Dermis microvascular lymphatic vessel endothelial cell (primary cell): ENCODE measurements at regions not wholly inside any gene's neighbourhood (a gene's known extent, or its start where the extent isn't known, plus 50 kb on each side); places are given as distances from the start of the nearest gene placed in this dataset.

Experiments
- DNase-seq, 2 donors: peaks; one replicate each; pipeline versions ENCODE4 v3.0.0 to v3.0.0-alpha.2; 2010; ENCODE audit warnings: low read depth in 2 of 2

- DNase-seq = no peak
Measured at GRCh38 chr6:147127587-147127986, 76.6 kb upstream of the STXBP5 start.

- no peak for DNase-seq
Measured at GRCh38 chr6:147128056-147128455, 76.2 kb upstream of the STXBP5 start.

DNA sequence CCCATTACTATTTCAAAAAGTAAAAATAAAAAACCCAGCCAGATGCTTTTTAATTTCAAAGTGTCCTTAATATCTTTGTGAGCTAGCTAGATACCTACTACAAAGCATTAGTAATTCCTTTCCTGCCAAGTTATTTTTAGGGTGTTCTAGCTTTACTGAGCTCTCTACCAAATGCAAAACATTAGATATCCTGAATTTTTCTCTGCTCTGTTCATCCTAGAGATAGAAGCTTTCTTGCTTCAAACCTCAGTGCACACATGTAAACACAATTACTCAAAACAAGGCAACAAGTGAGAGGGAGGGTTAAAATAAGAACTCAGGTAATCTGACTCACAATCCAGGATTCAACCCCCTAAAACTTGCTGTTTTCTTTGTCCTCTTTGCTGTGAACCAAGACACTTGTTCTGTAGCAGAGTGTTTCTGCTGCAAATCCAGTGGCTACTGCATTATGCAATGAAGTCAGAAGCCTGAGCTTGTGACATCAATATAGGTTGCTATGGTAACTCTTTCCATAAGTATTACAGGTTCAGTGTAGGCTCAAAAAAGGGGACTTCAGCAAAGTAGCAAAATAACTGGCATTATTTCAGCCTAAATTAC is 72.6 kb upstream of the STXBP5 start:
- DNase-seq = no peak

GRCh38 chr6:147132889-147133288 is 71.3 kb upstream of the STXBP5 start:
- DNase-seq = no peak

DNA sequence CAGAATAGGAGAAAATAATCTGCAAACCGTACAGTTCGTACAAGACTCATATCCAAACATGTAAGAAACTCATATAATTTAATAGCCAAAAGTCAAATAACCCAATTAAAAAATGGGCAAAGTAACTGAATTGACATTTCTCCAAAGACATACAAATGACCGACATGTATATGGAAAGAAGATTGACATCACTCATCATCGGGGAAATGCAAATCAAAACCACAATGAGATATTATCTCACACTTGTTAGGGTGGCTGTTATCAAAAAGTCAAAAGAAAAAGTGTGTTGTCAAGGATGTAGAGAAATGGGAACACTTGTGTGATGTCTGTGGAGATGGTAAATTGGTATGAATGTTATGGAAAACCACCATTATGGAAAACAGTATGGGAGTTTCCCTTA is 70.5 kb upstream of the STXBP5 start:
- DNase-seq = no peak

- no peak for DNase-seq
Measured at GRCh38 chr6:147135211-147135681, 69.0 kb upstream of the STXBP5 start.

- no peak for DNase-seq
Measured at GRCh38 chr6:147136057-147136456, 68.2 kb upstream of the STXBP5 start.

DNA sequence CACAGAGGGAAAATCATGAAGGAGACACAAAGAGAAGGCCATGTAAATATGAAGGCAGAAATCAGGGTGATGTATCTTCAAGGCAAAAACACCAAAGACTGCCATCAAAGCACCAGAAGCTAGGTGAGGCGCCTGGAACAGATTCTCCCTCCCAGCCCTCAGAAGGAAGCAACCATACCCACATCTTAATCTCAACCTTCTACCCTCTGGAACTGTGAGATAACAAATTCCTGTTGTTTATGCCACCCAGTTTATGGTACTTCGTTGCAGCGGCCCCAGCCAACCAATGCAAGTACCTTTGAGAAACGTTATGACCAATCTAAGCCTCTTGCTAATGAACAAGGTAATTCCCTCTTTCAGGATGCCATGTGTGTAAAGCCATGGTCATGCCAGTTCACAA is 66.2 kb upstream of the STXBP5 start:
- DNase-seq = no peak

DNA sequence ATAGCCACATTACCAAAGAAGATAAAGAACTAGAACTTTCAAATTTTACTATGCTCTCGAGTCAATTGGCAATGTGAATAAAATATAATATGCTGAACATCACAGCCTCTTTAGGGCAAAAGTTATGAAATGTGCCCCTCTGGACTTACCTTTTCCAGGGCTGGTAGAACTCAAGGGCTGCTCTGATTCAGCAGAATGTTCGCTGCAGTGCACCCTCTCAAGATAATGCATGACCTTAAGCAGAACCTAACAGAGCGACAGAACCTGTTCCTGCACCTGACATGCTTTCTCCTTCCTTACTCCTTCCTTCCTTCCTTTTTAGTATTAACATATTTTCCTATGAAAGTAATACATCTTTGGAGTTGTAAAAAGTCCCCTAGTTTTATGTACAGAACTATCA is 65.4 kb upstream of the STXBP5 start:
- no peak for DNase-seq

DNA sequence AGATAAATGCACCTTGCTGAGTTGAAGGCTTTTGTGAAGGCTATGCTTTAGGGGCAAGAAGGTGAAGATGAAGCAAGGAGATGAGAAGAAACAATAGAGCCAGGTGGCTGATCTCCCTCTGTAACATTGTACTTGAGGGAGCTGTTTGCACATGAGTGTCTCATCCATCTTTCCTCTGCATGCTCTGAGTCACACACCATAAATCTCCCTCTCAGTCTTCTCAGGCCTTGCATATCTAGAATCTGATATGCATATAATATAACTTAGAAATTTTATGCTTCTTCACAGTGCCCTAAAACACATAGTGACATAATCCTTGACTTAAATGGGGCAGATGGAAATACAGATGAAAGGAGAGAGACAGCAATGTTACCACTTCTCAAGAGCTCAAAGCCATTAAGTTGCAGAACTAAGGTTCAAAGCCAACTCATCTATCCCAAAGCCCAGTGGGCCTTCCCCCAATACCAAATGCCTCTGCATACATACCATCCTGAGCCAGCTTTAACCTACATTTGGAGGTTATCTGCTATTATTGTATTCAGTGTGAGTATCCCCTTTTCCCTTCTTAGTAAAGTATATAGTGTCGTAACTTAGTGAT is 62.4 kb upstream of the STXBP5 start:
- no peak for DNase-seq

DNA sequence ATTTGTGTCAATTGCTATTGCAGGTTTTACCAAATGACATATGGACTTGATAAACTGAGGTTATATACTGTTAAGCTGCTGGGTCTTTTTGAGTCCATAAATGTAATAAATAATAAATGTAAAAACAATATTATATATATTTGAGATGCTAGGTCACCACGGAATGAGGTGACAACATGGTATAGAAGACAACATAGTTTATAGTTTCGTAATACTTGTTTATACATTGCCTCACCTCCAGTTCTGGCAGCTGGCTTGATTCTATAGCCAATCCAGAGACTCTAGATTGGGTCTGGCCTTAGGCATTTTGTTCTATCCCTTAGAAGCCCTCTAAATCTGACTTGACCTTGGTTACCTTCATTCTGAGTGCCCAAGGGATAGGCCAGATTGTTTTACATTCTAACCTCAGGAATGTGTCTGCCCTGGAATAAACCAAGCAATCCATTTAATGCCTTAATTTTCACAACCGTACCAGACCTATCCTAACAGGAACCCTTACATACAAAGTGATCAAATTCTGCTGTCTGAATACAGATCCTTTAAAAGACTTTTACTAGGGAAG is 61.5 kb upstream of the STXBP5 start:
- DNase-seq = no peak

DNA sequence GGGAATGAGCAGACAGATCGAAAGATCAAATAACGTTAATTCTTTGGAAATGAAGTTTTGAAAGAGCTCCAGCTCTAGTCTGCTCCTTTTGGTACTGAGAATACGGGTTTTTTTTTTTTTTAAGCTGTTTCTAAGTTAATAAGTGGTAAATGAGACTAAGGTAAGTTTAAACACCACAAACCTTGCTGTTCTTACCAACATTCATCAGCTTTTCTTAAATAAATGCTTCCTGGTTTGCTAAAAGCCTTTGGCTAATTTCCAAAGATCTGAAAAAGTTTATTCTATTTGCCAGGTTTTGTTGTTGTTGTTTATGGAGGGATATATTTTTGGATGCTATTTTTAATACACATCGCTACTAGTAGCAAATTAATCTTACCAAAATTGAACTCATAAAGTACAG is 55.1 kb upstream of the STXBP5 start:
- DNase-seq = no peak

DNA sequence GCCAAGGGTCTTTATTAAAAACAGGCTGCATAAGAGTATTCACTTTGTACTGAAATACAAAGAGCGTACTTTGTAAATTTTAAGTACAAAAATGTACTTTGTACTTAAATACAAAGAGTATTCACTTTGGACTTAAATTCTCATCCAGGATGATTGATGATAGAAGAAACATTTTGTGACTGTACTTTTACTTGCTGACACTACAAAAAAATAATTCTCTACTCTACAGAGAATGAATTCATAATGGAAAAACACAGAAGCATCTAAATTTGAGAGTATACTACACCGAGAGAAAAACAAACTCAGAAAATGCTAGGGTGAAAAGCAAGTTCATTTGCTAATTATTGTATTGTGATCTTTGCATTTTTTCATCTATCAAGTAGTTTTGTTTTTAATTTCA is 54.4 kb upstream of the STXBP5 start:
- no peak for DNase-seq

- DNase-seq = no peak
Measured at GRCh38 chr6:147150293-147150692, 53.9 kb upstream of the STXBP5 start.
